Adrenal gland (tissue), 5 donors: ENCODE measurements at regions not wholly inside any gene's neighbourhood (a gene's known extent, or its start where the extent isn't known, plus 50 kb on each side); places are given as distances from the start of the nearest gene placed in this dataset.

Experiments used
- CTCF ChIP-seq, 6 experiments: fragments of 450-650 bp in 4 of 6; fragments of 200-600 bp in 2 of 6; sonication (generic) in 1 of 6; IDR thresholded peaks; 1 replicate in 5 of 6; 2 replicates in 1 of 6; pipeline versions ENCODE4 v1.5.1 to v1.8.0; 2016 to 2021; ENCODE audit warnings: antibody characterized with exemption in 6 of 6, mild to moderate bottlenecking in 2 of 6, moderate library complexity in 1 of 6
- POLR2A ChIP-seq, 2 donors: fragments of 450-650 bp; IDR thresholded peaks; one replicate each; pipeline ENCODE4 v1.6.1; 2017; ENCODE audit warnings: antibody characterized with exemption in 2 of 2, mild to moderate bottlenecking in 2 of 2, moderate library complexity in 1 of 2
- donor health status: DM: no; HTN: no; CAD: no.

DNA sequence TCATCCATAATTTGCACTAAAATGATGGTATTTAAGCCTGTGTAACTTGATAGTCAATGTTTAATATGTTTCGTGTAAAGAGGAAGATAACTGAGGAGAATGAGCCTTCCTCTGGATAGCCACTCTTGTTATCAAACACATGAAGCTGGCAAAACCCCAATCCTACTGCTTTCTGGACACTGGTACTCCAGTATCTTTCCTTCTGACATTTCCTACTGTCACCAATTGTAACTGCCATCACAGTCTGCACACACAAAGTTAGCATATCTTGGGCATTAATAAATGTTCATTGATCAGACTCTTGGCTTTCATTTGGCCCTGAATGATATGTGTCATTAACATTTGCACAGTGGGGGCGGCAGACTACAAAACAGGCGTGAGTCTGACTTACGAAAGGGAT is 419.1 kb downstream of the TMA16 start:
- TF ChIP-seq POLR2A (IDR thresholded peaks at IDR 0.05) = no peak
- no peak for TF ChIP-seq CTCF (IDR thresholded peaks at IDR 0.05)
